ENCODE measurements at regions not wholly inside any gene's neighbourhood (a gene's known extent, or its start where the extent isn't known, plus 50 kb on each side); places are given as distances from the start of the nearest gene placed in this dataset.

- FAIRE-seq (no peak), ATAC-seq (no peak), DNase-seq (ENCODE audit: low read depth, low spot score) (no peak)
- ChIA-PET POLR2A (no interaction called here), CTCF (no interaction called here), RAD21 (ENCODE audit: unreplicated experiment) (no interaction called here), SMC1A (ENCODE audit: uncharacterized antibody, unreplicated experiment) (no interaction called here)
- Histone ChIP-seq H4K20me1 (ENCODE audit: control insufficient read depth, insufficient read depth) (no peaks in the 10 kb centered on the region), H3K9me3 (replicated peaks; ENCODE audit: control insufficient read depth, insufficient read depth, low read length) (no peaks in the 10 kb centered on the region; the same call in 2 of the 3 replicates), H3K27ac (ENCODE audit: control insufficient read depth, insufficient read depth) (no peak overlapping the region), H3K4me3 (no peak overlapping the region), H3K4me2 (ENCODE audit: control insufficient read depth, insufficient read depth) (no peak overlapping the region), H3K36me3 (ENCODE audit: control insufficient read depth in 2 of 2, insufficient read depth in 2 of 2, low read length in 1 of 2) (no peaks in the 10 kb centered on the region), H2AFZ (ENCODE audit: control insufficient read depth, low read depth, low read length) (no peak overlapping the region), H3K27me3 (replicated peaks in 1 of 2; ENCODE audit: control insufficient read depth in 2 of 2, insufficient read depth in 2 of 2, low read length in 1 of 2) (no peaks in the 10 kb centered on the region), H3K4me1 (ENCODE audit: control insufficient read depth, insufficient read depth, low read length) (no peaks in the 10 kb centered on the region), H3K79me2 (ENCODE audit: control insufficient read depth, insufficient read depth, low read length) (no peaks in the 10 kb centered on the region), H3K9ac (ENCODE audit: control insufficient read depth, insufficient read depth, low read length) (no peak overlapping the region)
- in situ Hi-C loops (cut with MboI) (no loop called here), intact Hi-C loops (cut with micrococcal nuclease; ENCODE audit: unreplicated experiment) (no loop called here)
- BruUV-seq (replicated peaks): no TSS peak
- 0% methylated on average over 1 of the region's 1 CpG for WGBS (ENCODE audit: insufficient coverage, insufficient replicate concordance, low lambda C conversion rate, missing lambda C conversion rate)
- TF ChIP-seq TCF7 (IDR thresholded peaks at IDR 0.05; ENCODE audit: borderline replicate concordance) (no peak), CHD4 (IDR thresholded peaks at IDR 0.05) (no peak), USF1 (IDR thresholded peaks at IDR 0.05; ENCODE audit: borderline replicate concordance, extremely low read length, insufficient read depth, low read depth, low read length) (no peak), ZZZ3 (IDR thresholded peaks at IDR 0.05; ENCODE audit: control insufficient read depth, insufficient read length, low read depth) (no peak), SMARCA5 (IDR thresholded peaks at IDR 0.05) (no peak), CEBPZ (IDR thresholded peaks at IDR 0.05; ENCODE audit: low read depth, low read length) (no peak), TAF1 (IDR thresholded peaks at IDR 0.05; ENCODE audit: borderline replicate concordance, low read depth, low read length) (no peak), ATF7 (IDR thresholded peaks at IDR 0.05; ENCODE audit: low read depth) (no peak), SUPT20H (IDR thresholded peaks at IDR 0.05; ENCODE audit: borderline replicate concordance, control insufficient read depth, low read depth, low read length) (no peak), PML (IDR thresholded peaks at IDR 0.05; ENCODE audit: low read length) (no peak), YY1 (IDR thresholded peaks at IDR 0.05; ENCODE audit: low read depth, low read length) (no peak), POLR2A (IDR thresholded peaks at IDR 0.05; ENCODE audit: low read depth, low read length) (no peak), LARP7 (IDR thresholded peaks at IDR 0.05) (no peak), ZBTB11 (CRISPR knock-in tag; IDR thresholded peaks at IDR 0.05) (no peak), BCLAF1 (IDR thresholded peaks at IDR 0.05) (no peak), TCF12 (IDR thresholded peaks at IDR 0.05; ENCODE audit: low read depth, low read length) (no peak), RB1 (IDR thresholded peaks at IDR 0.05; ENCODE audit: borderline replicate concordance) (no peak)
These were observed 1520.1 kb downstream of the PCDH18 start for GRCh38 chr4:136012220-136012619.
